ENCODE measurements at regions not wholly inside any gene's neighbourhood (a gene's known extent, or its start where the extent isn't known, plus 50 kb on each side); places are given as distances from the start of the nearest gene placed in this dataset.

GRCh38 chr4:152255437-152255836 lies 280.5 kb downstream of the FBXW7 start:
- Histone ChIP-seq H3K4me2 (no peak overlapping the region), H3K9me3 (ENCODE audit: low read depth) (peaks cover 1% of the 10 kb centered on the region), H3K27ac (no peak overlapping the region), H3K36me3 (replicated peaks; ENCODE audit: insufficient read depth, low read depth) (no peaks in the 10 kb centered on the region), H3K9me2 (replicated peaks; ENCODE audit: insufficient read depth) (no peaks in the 10 kb centered on the region), H3K79me2 (no peaks in the 10 kb centered on the region), H4K20me1 (ENCODE audit: insufficient read depth, poor library complexity, severe bottlenecking) (no peaks in the 10 kb centered on the region), H3K27me3 (no peaks in the 10 kb centered on the region), H3K4me1 (ENCODE audit: insufficient read depth) (peaks cover 4% of the 10 kb centered on the region), H3K4me3 (no peak overlapping the region), H2AFZ (no peak overlapping the region)
- TF ChIP-seq EZH2phosphoT487 (IDR thresholded peaks at IDR 0.05; ENCODE audit: low read depth, severe bottlenecking, unreplicated experiment) (no peak), CTCF (IDR thresholded peaks at IDR 0.05; ENCODE audit: poor library complexity) (no peak), EZH2 (IDR thresholded peaks at IDR 0.05; ENCODE audit: borderline replicate concordance) (no peak)
- no peak for DNase-seq (ENCODE audit: low spot score)
- WGBS (ENCODE audit: low lambda C conversion rate, missing lambda C conversion rate) = 79% methylated on average over 4 of the region's 4 CpGs

GRCh38 chr4:152248347-152248746 lies 287.5 kb downstream of the FBXW7 start:
- WGBS (ENCODE audit: low lambda C conversion rate, missing lambda C conversion rate) = 94% methylated on average over 9 of the region's 9 CpGs
- no peaks in the 10 kb centered on the region for H3K27me3 ChIP-seq
- no peak overlapping the region for H2AFZ ChIP-seq
- no peaks in the 10 kb centered on the region for H3K4me1 ChIP-seq (ENCODE audit: insufficient read depth)
- H3K9me2 ChIP-seq (replicated peaks; ENCODE audit: insufficient read depth) = no peaks in the 10 kb centered on the region
- no peaks in the 10 kb centered on the region for H3K9me3 ChIP-seq (ENCODE audit: low read depth)
- no peaks in the 10 kb centered on the region for H4K20me1 ChIP-seq (ENCODE audit: insufficient read depth, poor library complexity, severe bottlenecking)
- no peak overlapping the region for H3K4me3 ChIP-seq
- DNase-seq (ENCODE audit: low spot score) = no peak
- H3K36me3 ChIP-seq (replicated peaks; ENCODE audit: insufficient read depth, low read depth) = no peaks in the 10 kb centered on the region
- H3K79me2 ChIP-seq = no peaks in the 10 kb centered on the region
- H3K27ac ChIP-seq = no peak overlapping the region
- no peak overlapping the region for H3K4me2 ChIP-seq
- TF ChIP-seq EZH2phosphoT487 (IDR thresholded peaks at IDR 0.05; ENCODE audit: low read depth, severe bottlenecking, unreplicated experiment) (no peak), CTCF (IDR thresholded peaks at IDR 0.05; ENCODE audit: poor library complexity) (no peak), EZH2 (IDR thresholded peaks at IDR 0.05; ENCODE audit: borderline replicate concordance) (no peak)

GRCh38 chr4:152247271-152247975 lies 288.5 kb downstream of the FBXW7 start:
- H3K27ac ChIP-seq = no peak overlapping the region
- H3K36me3 ChIP-seq (replicated peaks; ENCODE audit: insufficient read depth, low read depth) = no peaks in the 10 kb centered on the region
- H3K27me3 ChIP-seq = no peaks in the 10 kb centered on the region
- H3K9me2 ChIP-seq (replicated peaks; ENCODE audit: insufficient read depth) = no peaks in the 10 kb centered on the region
- no peak for TF ChIP-seq CTCF (IDR thresholded peaks at IDR 0.05; ENCODE audit: poor library complexity)
- no peak for TF ChIP-seq EZH2phosphoT487 (IDR thresholded peaks at IDR 0.05; ENCODE audit: low read depth, severe bottlenecking, unreplicated experiment)
- TF ChIP-seq EZH2 (IDR thresholded peaks at IDR 0.05; ENCODE audit: borderline replicate concordance) = no peak
- H3K79me2 ChIP-seq = no peaks in the 10 kb centered on the region
- H4K20me1 ChIP-seq (ENCODE audit: insufficient read depth, poor library complexity, severe bottlenecking) = no peaks in the 10 kb centered on the region
- H3K4me3 ChIP-seq = no peak overlapping the region
- no peaks in the 10 kb centered on the region for H3K4me1 ChIP-seq (ENCODE audit: insufficient read depth)
- no peaks in the 10 kb centered on the region for H3K9me3 ChIP-seq (ENCODE audit: low read depth)
- WGBS (ENCODE audit: low lambda C conversion rate, missing lambda C conversion rate) = 70% methylated on average over 19 of the region's 19 CpGs
- peak; percentile 22 for DNase-seq (ENCODE audit: low spot score)
- H2AFZ ChIP-seq = no peak overlapping the region
- H3K4me2 ChIP-seq = no peak overlapping the region

Data from hepatocyte (in vitro differentiated cells).